ENCODE measurements at regions not wholly inside any gene's neighbourhood (a gene's known extent, or its start where the extent isn't known, plus 50 kb on each side); places are given as distances from the start of the nearest gene placed in this dataset.

GRCh38 chr2:221895366-221896121, 323.4 kb upstream of the EPHA4 start (continued):
- TF ChIP-seq, protein P1, sequence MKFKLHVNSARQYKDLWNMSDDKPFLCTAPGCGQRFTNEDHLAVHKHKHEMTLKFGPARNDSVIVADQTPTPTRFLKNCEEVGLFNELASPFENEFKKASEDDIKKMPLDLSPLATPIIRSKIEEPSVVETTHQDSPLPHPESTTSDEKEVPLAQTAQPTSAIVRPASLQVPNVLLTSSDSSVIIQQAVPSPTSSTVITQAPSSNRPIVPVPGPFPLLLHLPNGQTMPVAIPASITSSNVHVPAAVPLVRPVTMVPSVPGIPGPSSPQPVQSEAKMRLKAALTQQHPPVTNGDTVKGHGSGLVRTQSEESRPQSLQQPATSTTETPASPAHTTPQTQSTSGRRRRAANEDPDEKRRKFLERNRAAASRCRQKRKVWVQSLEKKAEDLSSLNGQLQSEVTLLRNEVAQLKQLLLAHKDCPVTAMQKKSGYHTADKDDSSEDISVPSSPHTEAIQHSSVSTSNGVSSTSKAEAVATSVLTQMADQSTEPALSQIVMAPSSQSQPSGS (IDR thresholded peaks at IDR 0.05; ENCODE audit: low read length), result no peak
- no peak for TF ChIP-seq CTBP2 (IDR thresholded peaks at IDR 0.05; ENCODE audit: borderline replicate concordance, insufficient read depth, insufficient read length, low read length)
- TF ChIP-seq SP4 (IDR thresholded peaks at IDR 0.05; ENCODE audit: low read length), result no peak
- TF ChIP-seq BRCA1 (IDR thresholded peaks at IDR 0.05; ENCODE audit: low read depth, low read length), result no peak
- TF ChIP-seq EGR1 (IDR thresholded peaks at IDR 0.05; ENCODE audit: borderline replicate concordance, low read depth, low read length), result no peak
- no peak for TF ChIP-seq BCL11A (IDR thresholded peaks at IDR 0.05; ENCODE audit: low read depth in 2 of 2, low read length in 2 of 2)
- TF ChIP-seq HDAC2 (IDR thresholded peaks at IDR 0.05; ENCODE audit: borderline replicate concordance in 1 of 2, low read depth in 2 of 2, low read length in 2 of 2), result no peak
- no peak for TF ChIP-seq POLR2A (IDR thresholded peaks at IDR 0.05; ENCODE audit: control extremely low read depth in 1 of 2, low read depth in 2 of 2, low read length in 2 of 2)
- TF ChIP-seq SUZ12 (IDR thresholded peaks at IDR 0.05; ENCODE audit: low read length), result no peak

Measured in H1 (cell line).